ENCODE measurements at regions not wholly inside any gene's neighbourhood (a gene's known extent, or its start where the extent isn't known, plus 50 kb on each side); places are given as distances from the start of the nearest gene placed in this dataset.

GRCh38 chr6:134478764-134479399, 161.0 kb upstream of the SGK1 start:
- Histone ChIP-seq H4K20me1 (replicated peaks; ENCODE audit: control insufficient read depth, insufficient read depth, low read length) (no peaks in the 10 kb centered on the region), H3K36me3 (ENCODE audit: control insufficient read depth, insufficient read depth, low read length) (no peaks in the 10 kb centered on the region), H2AFZ (ENCODE audit: low read depth, low read length) (no peak overlapping the region), H3K9ac (ENCODE audit: insufficient read depth in 1 of 2, low read depth in 2 of 2, low read length in 2 of 2) (no peak overlapping the region), H3K4me2 (ENCODE audit: insufficient read depth, low read length) (no peak overlapping the region), H3K9me3 (replicated peaks; ENCODE audit: control insufficient read depth, insufficient read depth, low read depth, low read length) (no peaks in the 10 kb centered on the region), H3K27ac (ENCODE audit: extremely low read depth, low read depth, low read length) (no peak overlapping the region), H3K79me2 (ENCODE audit: control insufficient read depth, insufficient read depth, low read length) (no peaks in the 10 kb centered on the region), H3K4me1 (replicated peaks in 1 of 2; ENCODE audit: control insufficient read depth in 2 of 2, insufficient read depth in 2 of 2, low read length in 2 of 2) (no peaks in the 10 kb centered on the region), H3K9me1 (ENCODE audit: control insufficient read depth, insufficient read depth, low read length) (no peaks in the 10 kb centered on the region), H3K27me3 (ENCODE audit: control insufficient read depth in 2 of 2, insufficient read depth in 2 of 2, low read length in 2 of 2) (peaks cover 3 to 16% of the 10 kb centered on the region in 2 experiments; a peak in 2 of 5 replicates), H3K4me3 (no peak overlapping the region)
- DNase-seq (ENCODE audit: extremely low read depth in 1 of 4, low spot score in 3 of 4) (no peak), ATAC-seq (no peak), FAIRE-seq (no peak)
- in situ Hi-C loops (cut with MboI) (no loop called here), intact Hi-C loops (cut with micrococcal nuclease) (no loop called here)
- CTCF ChIA-PET (ENCODE audit: low intra/inter-chr PET ratio): no interaction called here
- POLR2A ChIA-PET: no interaction called here
- WGBS (ENCODE audit: insufficient coverage, low coverage, missing lambda C conversion rate): 9% methylated on average over 2 of the region's 2 CpGs
- no peak for TF ChIP-seq ZNF644 (tag; IDR thresholded peaks at IDR 0.05; ENCODE audit: low read depth)
- TF ChIP-seq MBD1 (CRISPR knock-in tag; IDR thresholded peaks at IDR 0.05): no peak
- no TSS peak for BruUV-seq (replicated peaks)

- no TSS peak for BruUV-seq (replicated peaks)
- no peak overlapping the region for H3K4me2 ChIP-seq (ENCODE audit: insufficient read depth, low read length)
- H4K20me1 ChIP-seq (replicated peaks; ENCODE audit: control insufficient read depth, insufficient read depth, low read length): no peaks in the 10 kb centered on the region
- H3K9ac ChIP-seq (ENCODE audit: insufficient read depth in 1 of 2, low read depth in 2 of 2, low read length in 2 of 2): no peak overlapping the region
- H3K36me3 ChIP-seq (ENCODE audit: control insufficient read depth, insufficient read depth, low read length): no peaks in the 10 kb centered on the region
- H3K27ac ChIP-seq (ENCODE audit: extremely low read depth, low read depth, low read length): no peak overlapping the region
- H3K4me1 ChIP-seq (replicated peaks in 1 of 2; ENCODE audit: control insufficient read depth in 2 of 2, insufficient read depth in 2 of 2, low read length in 2 of 2): no peaks in the 10 kb centered on the region
- no peaks in the 10 kb centered on the region for H3K79me2 ChIP-seq (ENCODE audit: control insufficient read depth, insufficient read depth, low read length)
- DNase-seq (ENCODE audit: extremely low read depth in 1 of 4, low spot score in 3 of 4): no peak
- POLR2A ChIA-PET: no interaction called here
- CTCF ChIA-PET (ENCODE audit: low intra/inter-chr PET ratio): no interaction called here
- ATAC-seq: no peak
- intact Hi-C loops (cut with micrococcal nuclease): no loop called here
- no peaks in the 10 kb centered on the region for H3K9me3 ChIP-seq (replicated peaks; ENCODE audit: control insufficient read depth, insufficient read depth, low read depth, low read length)
- H2AFZ ChIP-seq (ENCODE audit: low read depth, low read length): no peak overlapping the region; the same call in 1 of the 2 replicates
- no peak for FAIRE-seq
- no peaks in the 10 kb centered on the region for H3K9me1 ChIP-seq (ENCODE audit: control insufficient read depth, insufficient read depth, low read length)
- H3K27me3 ChIP-seq (ENCODE audit: control insufficient read depth in 2 of 2, insufficient read depth in 2 of 2, low read length in 2 of 2): peaks cover 3 to 16% of the 10 kb centered on the region in 2 experiments; a peak in 2 of 5 replicates
- H3K4me3 ChIP-seq: no peak overlapping the region
- in situ Hi-C loops (cut with MboI): no loop called here
- WGBS (ENCODE audit: insufficient coverage, low coverage, missing lambda C conversion rate): 8% methylated on average over 8 of the region's 8 CpGs
- TF ChIP-seq GTF2A2 (tag; IDR thresholded peaks at IDR 0.05): no peak
- TF ChIP-seq KLF1 (tag; IDR thresholded peaks at IDR 0.05): no peak
- no peak for TF ChIP-seq RBM14 (IDR thresholded peaks at IDR 0.05; ENCODE audit: borderline replicate concordance, insufficient read depth, low read depth, low read length)
- TF ChIP-seq IFI16 (CRISPR knock-in tag; IDR thresholded peaks at IDR 0.05): no peak
- no peak for TF ChIP-seq THRB (CRISPR knock-in tag; conservative IDR thresholded peaks at IDR 0.05)
- TF ChIP-seq ZNF253 (CRISPR knock-in tag; conservative IDR thresholded peaks at IDR 0.05): no peak
- no peak for TF ChIP-seq ADNP (tag; IDR thresholded peaks at IDR 0.05)
- no peak for TF ChIP-seq SRSF7 (optimal IDR thresholded peaks at IDR 0.05; ENCODE audit: low read depth, low read length)
- no peak for TF ChIP-seq SUPT5H (IDR thresholded peaks at IDR 0.05)
These were observed 160.2 kb upstream of the SGK1 start for GRCh38 chr6:134477991-134478635.
